HEK293T (cell line): ENCODE measurements at regions not wholly inside any gene's neighbourhood (a gene's known extent, or its start where the extent isn't known, plus 50 kb on each side); places are given as distances from the start of the nearest gene placed in this dataset.

Experiments used
- CTCF ChIA-PET: fragments of 350-600 bp; formaldehyde crosslinking; extraction: SDS; loops from one replicate; lab custom pipeline; 2021; ENCODE audit warnings: antibody characterized with exemption, inconsistent platforms; lab: Yijun Ruan, JAX
- POLR2A ChIA-PET: fragments of 350-600 bp; formaldehyde crosslinking; extraction: SDS; loops from one replicate; lab custom pipeline; 2020; ENCODE audit warnings: antibody characterized with exemption, inconsistent platforms; lab: Yijun Ruan, JAX
- DNase-seq: peaks from one replicate; pipeline ENCODE4 v3.0.0; 2012; ENCODE audit warnings: mixed read lengths; ENCODE audit errors: extremely low spot score
- ARNT ChIP-seq: fragments of 450-650 bp; IDR thresholded peaks from 2 replicates; pipeline ENCODE4 v1.6.1; 2017; ENCODE audit warnings: mild to moderate bottlenecking
- BHLHE40 ChIP-seq: fragments of 450-650 bp; IDR thresholded peaks from 2 replicates; pipeline ENCODE4 v1.6.1; 2016; ENCODE audit warnings: mild to moderate bottlenecking, moderate library complexity, borderline replicate concordance
- CTBP1 ChIP-seq: fragments of 450-650 bp; IDR thresholded peaks from 2 replicates; pipeline ENCODE4 v1.6.1; 2016; ENCODE audit warnings: borderline replicate concordance
- ELF4 ChIP-seq: fragments of 450-650 bp; IDR thresholded peaks from 2 replicates; pipeline ENCODE4 v1.6.1; 2017; ENCODE audit warnings: antibody characterized with exemption
- FOXA1 ChIP-seq: fragments of 450-650 bp; IDR thresholded peaks from 2 replicates; pipeline ENCODE4 v1.6.1; 2016; ENCODE audit warnings: mild to moderate bottlenecking
- FOXK2 ChIP-seq: fragments of 450-650 bp; IDR thresholded peaks from 2 replicates; pipeline ENCODE4 v1.6.1; 2016; ENCODE audit warnings: mild to moderate bottlenecking
- FOXM1 ChIP-seq: fragments of 450-650 bp; IDR thresholded peaks from 2 replicates; pipeline ENCODE4 v1.6.1; 2017; ENCODE audit warnings: mild to moderate bottlenecking, borderline replicate concordance
- HDGF ChIP-seq: fragments of 450-650 bp; IDR thresholded peaks from 2 replicates; pipeline ENCODE4 v1.6.1; 2017; ENCODE audit warnings: antibody characterized with exemption, borderline replicate concordance
- L3MBTL2 ChIP-seq: fragments of 450-650 bp; conservative IDR thresholded peaks from 2 replicates; pipeline ENCODE4 v1.6.1; 2016; ENCODE audit warnings: mild to moderate bottlenecking
- LEF1 ChIP-seq: fragments of 450-650 bp; IDR thresholded peaks from 2 replicates; pipeline ENCODE4 v1.6.1; 2017; ENCODE audit warnings: mild to moderate bottlenecking, borderline replicate concordance
- NFRKB ChIP-seq: fragments of 450-650 bp; IDR thresholded peaks from 2 replicates; pipeline ENCODE4 v1.6.1; 2016; ENCODE audit warnings: mild to moderate bottlenecking, moderate library complexity
- PKNOX1 ChIP-seq: fragments of 450-650 bp; IDR thresholded peaks from 2 replicates; pipeline ENCODE4 v1.6.1; 2016
- SP1 ChIP-seq: fragments of 450-650 bp; IDR thresholded peaks from 2 replicates; pipeline ENCODE4 v1.6.1; 2017
- SUZ12 ChIP-seq: fragments of 450-650 bp; IDR thresholded peaks from 2 replicates; pipeline ENCODE4 v1.6.1; 2016; ENCODE audit warnings: mild to moderate bottlenecking
- TARDBP ChIP-seq: fragments of 450-650 bp; IDR thresholded peaks from 2 replicates; pipeline ENCODE4 v1.6.1; 2016
- ZNF384 ChIP-seq: fragments of 450-650 bp; IDR thresholded peaks from 2 replicates; pipeline ENCODE4 v1.6.1; 2016

GRCh38 chr2:164427111-164427510 is 194.2 kb downstream of the GRB14 start:
- CTCF ChIA-PET = no interaction called here
- POLR2A ChIA-PET = no interaction called here
- DNase-seq = no peak
- no peak for TF ChIP-seq ZNF384
- no peak for TF ChIP-seq PKNOX1
- no peak for TF ChIP-seq FOXM1
- no peak for TF ChIP-seq FOXA1
- TF ChIP-seq HDGF = no peak
- TF ChIP-seq LEF1 = no peak
- no peak for TF ChIP-seq CTBP1
- TF ChIP-seq BHLHE40 = no peak
- no peak for TF ChIP-seq SP1
- TF ChIP-seq TARDBP = no peak
- TF ChIP-seq NFRKB = no peak
- no peak for TF ChIP-seq ARNT
- TF ChIP-seq L3MBTL2 = no peak
- no peak for TF ChIP-seq SUZ12
- no peak for TF ChIP-seq FOXK2

GRCh38 chr2:164420787-164421186 is 200.5 kb downstream of the GRB14 start:
- DNase-seq = no peak
- ChIA-PET POLR2A (no interaction called here), CTCF (interaction anchor here (0.7 to 1.1 kb wide), 2 partner anchors 9 to 14 kb away, joined by 3 read pairs; no protein-coding TSS in a partner anchor)
- TF ChIP-seq CTBP1 = no peak
- no peak for TF ChIP-seq NFRKB
- TF ChIP-seq TARDBP = no peak
- TF ChIP-seq SP1 = no peak
- no peak for TF ChIP-seq LEF1
- TF ChIP-seq ZNF384 = no peak
- no peak for TF ChIP-seq ARNT
- TF ChIP-seq FOXK2 = no peak
- no peak for TF ChIP-seq FOXA1
- no peak for TF ChIP-seq ELF4
- TF ChIP-seq HDGF = no peak
- no peak for TF ChIP-seq BHLHE40
- no peak for TF ChIP-seq PKNOX1
- TF ChIP-seq SUZ12 = no peak
- no peak for TF ChIP-seq L3MBTL2

GRCh38 chr2:164412831-164413230 is 208.5 kb downstream of the GRB14 start:
- ChIA-PET POLR2A (no interaction called here), CTCF (no interaction called here)
- TF ChIP-seq FOXA1 (no peak), ARNT (no peak), SP1 (no peak), L3MBTL2 (no peak), ZNF384 (no peak), SUZ12 (no peak), LEF1 (no peak), ELF4 (no peak), BHLHE40 (no peak)
- no peak for DNase-seq

GRCh38 chr2:164389411-164389810 is 231.9 kb downstream of the GRB14 start:
- POLR2A ChIA-PET = no interaction called here
- no peak for DNase-seq
- CTCF ChIA-PET = no interaction called here
- TF ChIP-seq SP1 (no peak), LEF1 (no peak), FOXK2 (no peak), BHLHE40 (no peak), SUZ12 (no peak), PKNOX1 (no peak), FOXA1 (no peak), TARDBP (no peak), CTBP1 (no peak), HDGF (no peak), ELF4 (no peak), ARNT (no peak), ZNF384 (no peak), NFRKB (no peak), FOXM1 (no peak), L3MBTL2 (no peak)

GRCh38 chr2:164388511-164388910 is 232.8 kb downstream of the GRB14 start:
- no peak for TF ChIP-seq ARNT
- POLR2A ChIA-PET = no interaction called here
- CTCF ChIA-PET = no interaction called here
- DNase-seq = no peak

GRCh38 chr2:164386231-164386630 is 235.1 kb downstream of the GRB14 start:
- no peak for TF ChIP-seq ZNF384
- TF ChIP-seq LEF1 = no peak
- TF ChIP-seq FOXM1 = no peak
- no peak for TF ChIP-seq SUZ12
- TF ChIP-seq FOXK2 = no peak
- no peak for TF ChIP-seq CTBP1
- DNase-seq = no peak
- ChIA-PET POLR2A (no interaction called here), CTCF (no interaction called here)

GRCh38 chr2:164384434-164384833 is 236.8 kb downstream of the GRB14 start:
- TF ChIP-seq FOXA1 (no peak), BHLHE40 (no peak), L3MBTL2 (no peak), FOXM1 (no peak), ZNF384 (no peak), SP1 (no peak), PKNOX1 (no peak)
- POLR2A ChIA-PET = no interaction called here
- DNase-seq = no peak
- CTCF ChIA-PET = no interaction called here
